ENCODE measurements at regions not wholly inside any gene's neighbourhood (a gene's known extent, or its start where the extent isn't known, plus 50 kb on each side); places are given as distances from the start of the nearest gene placed in this dataset.

GRCh38 chr6:113092795-113093194 lies 745.7 kb downstream of the RFPL4B start:
- no peak overlapping the region for H3K27ac Mint-ChIP-seq
- DNase-seq (ENCODE audit: extremely low spot score, unreplicated experiment): no peak
- H3K9me3 Mint-ChIP-seq: peaks cover 8% of the 10 kb centered on the region
- no peaks in the 10 kb centered on the region for H3K27me3 Mint-ChIP-seq
- no peak overlapping the region for H3K4me3 Mint-ChIP-seq
- no peak for TF ChIP-seq CTCF (conservative IDR thresholded peaks at IDR 0.05)
- H3K36me3 Mint-ChIP-seq: no peaks in the 10 kb centered on the region
- no peaks in the 10 kb centered on the region for H3K4me1 Mint-ChIP-seq (ENCODE audit: unreplicated experiment)

- H3K9me3 Mint-ChIP-seq: no peaks in the 10 kb centered on the region
- no peak for TF ChIP-seq CTCF (conservative IDR thresholded peaks at IDR 0.05)
- no peaks in the 10 kb centered on the region for H3K4me1 Mint-ChIP-seq (ENCODE audit: unreplicated experiment)
- no peak overlapping the region for H3K4me3 Mint-ChIP-seq
- DNase-seq (ENCODE audit: extremely low spot score, unreplicated experiment): no peak
- H3K27ac Mint-ChIP-seq: no peak overlapping the region
- H3K27me3 Mint-ChIP-seq: no peaks in the 10 kb centered on the region
- H3K36me3 Mint-ChIP-seq: no peaks in the 10 kb centered on the region
These were observed 747.6 kb downstream of the RFPL4B start for GRCh38 chr6:113094779-113095178.

GRCh38 chr6:113095841-113096240 lies 748.7 kb downstream of the RFPL4B start:
- Mint-ChIP-seq H3K9me3 (no peaks in the 10 kb centered on the region), H3K27me3 (no peaks in the 10 kb centered on the region), H3K4me3 (no peak overlapping the region), H3K4me1 (ENCODE audit: unreplicated experiment) (no peaks in the 10 kb centered on the region), H3K27ac (no peak overlapping the region), H3K36me3 (no peaks in the 10 kb centered on the region)
- no peak for TF ChIP-seq CTCF (conservative IDR thresholded peaks at IDR 0.05)
- no peak for DNase-seq (ENCODE audit: extremely low spot score, unreplicated experiment)

- H3K36me3 Mint-ChIP-seq: no peaks in the 10 kb centered on the region
- H3K4me3 Mint-ChIP-seq: no peak overlapping the region
- DNase-seq (ENCODE audit: extremely low spot score, unreplicated experiment): no peak
- no peaks in the 10 kb centered on the region for H3K9me3 Mint-ChIP-seq
- no peaks in the 10 kb centered on the region for H3K27me3 Mint-ChIP-seq
- TF ChIP-seq CTCF (conservative IDR thresholded peaks at IDR 0.05): no peak
- peaks cover 14% of the 10 kb centered on the region for H3K4me1 Mint-ChIP-seq (ENCODE audit: unreplicated experiment)
- H3K27ac Mint-ChIP-seq: no peak overlapping the region
These were observed 754.4 kb upstream of the MARCKS start for GRCh38 chr6:113102761-113103160.

GRCh38 chr6:113103634-113104361 lies 753.3 kb upstream of the MARCKS start:
- peaks cover 14% of the 10 kb centered on the region for H3K4me1 Mint-ChIP-seq (ENCODE audit: unreplicated experiment)
- H3K9me3 Mint-ChIP-seq: no peaks in the 10 kb centered on the region
- TF ChIP-seq CTCF (conservative IDR thresholded peaks at IDR 0.05): no peak
- no peaks in the 10 kb centered on the region for H3K27me3 Mint-ChIP-seq
- H3K27ac Mint-ChIP-seq: no peak overlapping the region
- no peak overlapping the region for H3K4me3 Mint-ChIP-seq
- H3K36me3 Mint-ChIP-seq: no peaks in the 10 kb centered on the region
- no peak for DNase-seq (ENCODE audit: extremely low spot score, unreplicated experiment)
